ENCODE measurements at regions not wholly inside any gene's neighbourhood (a gene's known extent, or its start where the extent isn't known, plus 50 kb on each side); places are given as distances from the start of the nearest gene placed in this dataset.
A peak's percentile ranks its signal among the peaks of the same experiment; 100 is the strongest.

DNA sequence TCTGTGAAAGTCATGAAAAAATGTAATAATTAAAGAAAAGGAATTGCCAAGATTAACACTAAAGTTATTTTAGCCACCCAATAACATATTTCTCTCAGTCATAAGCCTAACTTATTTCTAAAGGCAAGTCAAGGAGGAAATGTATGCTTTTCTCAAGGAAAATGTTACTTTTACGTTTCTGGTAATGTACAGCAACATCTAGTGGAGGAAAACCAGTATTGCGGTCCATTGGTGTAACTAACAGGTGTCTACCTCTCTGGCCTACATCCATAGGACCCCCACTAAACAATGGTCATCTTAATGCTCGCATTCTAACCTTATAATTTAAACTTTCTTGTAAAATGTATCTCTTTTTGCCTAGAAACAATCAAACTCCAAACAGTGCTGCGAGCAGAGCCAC lies 437.5 kb downstream of the KIF20B start:
- DNase-seq: peak; percentile 45
- in situ Hi-C loops (cut with HindIII; ENCODE audit: low pct_ligation_motif_present, low pct_unique_long_range_greater_than_20kb, low sequenced_read_pairs): no loop called here

DNA sequence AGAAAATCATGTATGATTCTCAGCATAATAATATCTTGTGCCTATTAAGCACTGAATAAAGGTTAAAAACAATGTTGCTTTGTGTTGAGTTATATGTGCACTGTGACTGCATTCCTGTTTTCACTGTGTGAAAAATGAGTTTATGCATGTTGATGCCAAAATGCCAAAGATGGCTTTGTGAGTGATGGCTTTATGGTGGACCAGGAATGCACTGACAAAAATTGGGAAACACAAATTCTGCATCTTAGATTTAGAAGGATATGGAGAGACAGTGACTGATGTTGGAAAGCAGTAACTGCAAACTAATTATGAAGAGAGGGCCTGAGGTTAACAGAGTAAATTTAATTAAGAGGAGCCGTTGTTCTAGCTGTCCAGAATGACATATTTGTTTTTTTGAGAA lies 440.4 kb downstream of the KIF20B start:
- DNase-seq: no peak
- in situ Hi-C loops (cut with HindIII; ENCODE audit: low pct_ligation_motif_present, low pct_unique_long_range_greater_than_20kb, low sequenced_read_pairs): no loop called here

DNA sequence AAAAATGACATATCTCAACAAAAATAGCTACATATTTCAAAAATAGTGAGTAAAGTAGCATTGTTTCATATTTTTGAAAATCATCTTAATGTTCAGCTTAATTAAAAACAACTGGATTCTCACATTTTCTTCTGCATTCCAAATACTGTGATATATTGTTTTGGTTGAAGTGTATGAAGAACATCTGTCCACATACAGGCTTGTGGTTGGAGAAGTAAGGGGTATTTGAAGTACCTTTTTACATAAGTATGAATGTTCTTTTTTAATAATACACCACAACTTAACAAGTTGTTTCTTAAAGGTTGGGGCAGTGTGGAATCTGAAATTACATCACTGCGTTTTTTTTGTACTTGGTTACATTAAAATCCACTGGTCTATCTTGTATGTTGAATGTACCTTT lies 442.5 kb downstream of the KIF20B start:
- DNase-seq: no peak
- in situ Hi-C loops (cut with HindIII; ENCODE audit: low pct_ligation_motif_present, low pct_unique_long_range_greater_than_20kb, low sequenced_read_pairs): no loop called here

DNA sequence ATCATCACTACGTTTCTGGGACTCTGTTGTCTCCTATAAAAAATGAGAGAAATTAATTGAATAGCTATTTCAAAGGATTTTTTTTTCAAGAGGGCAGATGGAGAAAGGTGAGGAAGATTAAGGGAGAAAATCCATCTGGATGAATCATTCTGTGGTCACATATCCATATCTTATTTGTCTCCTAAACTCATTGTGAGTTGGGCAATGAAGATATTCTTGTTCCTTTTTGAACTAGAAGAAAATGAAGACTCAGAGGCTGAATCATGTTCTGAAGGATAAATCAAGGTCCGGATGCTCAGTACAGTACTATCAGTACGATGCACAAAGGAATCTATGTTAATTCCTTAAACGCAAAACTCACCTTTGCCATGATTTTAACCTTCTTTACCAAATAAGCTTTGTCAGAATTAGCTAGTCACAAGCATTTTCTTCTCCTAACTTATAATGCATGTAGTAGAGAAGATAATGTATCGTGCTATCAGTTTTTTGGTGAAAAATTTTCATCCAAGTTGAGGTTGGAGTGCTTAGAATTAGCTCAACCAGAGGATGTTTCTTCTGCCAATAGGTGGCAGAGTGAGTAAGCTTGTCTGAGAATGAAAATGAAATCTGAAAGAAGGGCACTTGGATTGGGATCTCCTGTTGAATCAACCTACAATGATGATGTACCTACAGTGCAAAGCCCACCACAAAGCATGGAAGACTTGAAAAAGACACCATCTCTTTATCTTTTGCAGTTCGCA lies 446.9 kb downstream of the KIF20B start:
- in situ Hi-C loops (cut with HindIII; ENCODE audit: low pct_ligation_motif_present, low pct_unique_long_range_greater_than_20kb, low sequenced_read_pairs): no loop called here
- peak; percentile 41 for DNase-seq

DNA sequence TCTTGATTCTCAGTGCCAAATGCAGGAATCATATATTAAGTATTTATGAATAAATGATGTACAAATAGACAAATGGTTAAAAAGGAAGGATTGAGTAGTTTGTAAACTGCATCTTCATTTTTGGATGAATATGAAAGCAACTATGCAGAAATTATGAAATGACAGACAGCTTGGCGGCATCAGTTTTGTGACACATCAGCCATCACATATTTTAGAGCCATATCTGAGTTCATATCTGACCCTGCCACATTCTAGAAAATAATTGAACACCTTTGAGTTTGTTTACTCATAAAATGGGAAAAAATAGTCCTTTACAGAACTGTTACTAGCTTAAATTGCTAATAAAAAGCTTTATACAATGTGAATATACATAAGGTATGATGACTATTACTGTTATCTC lies 448.2 kb downstream of the KIF20B start:
- in situ Hi-C loops (cut with HindIII; ENCODE audit: low pct_ligation_motif_present, low pct_unique_long_range_greater_than_20kb, low sequenced_read_pairs): no loop called here
- DNase-seq: no peak

DNA sequence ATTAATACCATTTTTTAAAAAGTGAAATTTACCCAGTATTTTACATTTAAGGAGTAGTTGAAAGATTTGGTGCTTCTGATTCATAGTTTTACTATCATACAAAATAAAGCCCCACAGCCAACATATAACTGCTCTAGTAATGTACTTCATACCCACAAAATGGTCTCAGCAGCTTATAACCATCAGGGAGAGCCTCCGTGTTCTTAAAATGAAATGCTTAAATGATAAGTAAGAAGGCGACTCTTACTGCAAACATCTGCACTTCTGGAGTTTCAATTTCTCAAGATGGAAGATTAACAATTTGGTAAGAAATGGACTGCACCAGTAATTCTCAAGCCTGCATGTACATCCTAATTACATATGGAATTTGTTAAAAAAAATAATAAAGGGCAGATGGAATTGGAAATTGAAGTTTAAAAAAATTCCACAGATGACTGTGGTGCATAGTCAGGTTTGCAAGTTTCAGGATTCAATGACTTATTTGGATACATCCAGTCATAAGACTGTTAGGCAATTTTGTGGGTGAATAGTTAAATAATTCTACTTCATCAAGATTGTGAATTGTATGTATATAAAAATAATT lies 461.0 kb downstream of the KIF20B start:
- DNase-seq: no peak
- in situ Hi-C loops (cut with HindIII; ENCODE audit: low pct_ligation_motif_present, low pct_unique_long_range_greater_than_20kb, low sequenced_read_pairs): no loop called here

DNA sequence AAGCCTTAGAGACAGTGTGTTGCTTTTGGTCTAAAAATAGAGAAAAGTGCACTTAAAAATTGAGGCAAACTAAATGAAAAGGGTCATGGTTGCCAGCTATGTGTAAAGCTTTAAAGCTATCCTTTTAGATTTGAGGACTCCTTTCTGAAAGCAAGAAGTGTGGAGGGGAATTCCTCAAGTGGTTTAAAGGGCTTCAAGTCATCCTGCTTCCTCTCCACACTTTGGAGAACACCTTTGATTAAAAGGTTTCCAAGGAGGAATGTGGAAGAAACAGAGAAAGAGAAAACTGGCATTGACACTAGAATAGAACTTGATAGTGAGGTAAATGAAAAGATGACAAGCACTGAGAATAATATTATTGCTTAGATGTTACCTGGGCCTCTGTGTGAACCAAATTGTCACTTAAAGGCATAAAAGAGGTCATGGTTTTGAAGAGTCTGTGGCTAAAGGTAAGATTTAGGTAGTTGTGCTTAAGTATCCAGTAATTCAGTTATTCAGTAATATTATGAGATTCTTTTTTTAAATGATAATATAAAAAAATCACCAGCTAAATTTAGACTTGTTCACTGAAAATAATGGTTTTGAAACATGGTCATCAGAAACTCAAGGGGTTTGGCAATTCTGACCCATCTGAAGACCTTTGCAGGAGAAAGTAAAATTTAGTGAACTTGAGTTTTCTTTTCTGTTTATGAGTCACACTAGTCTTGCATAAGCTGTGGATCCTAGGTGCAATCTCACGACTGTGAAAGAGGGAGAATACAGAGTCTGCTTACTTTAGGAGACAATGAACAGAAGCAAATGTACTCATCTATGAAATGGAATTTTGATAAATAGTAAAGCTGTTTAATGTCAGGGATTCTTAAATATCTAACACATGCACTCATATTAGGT lies 466.0 kb downstream of the KIF20B start:
- DNase-seq: no peak
- in situ Hi-C loops (cut with HindIII; ENCODE audit: low pct_ligation_motif_present, low pct_unique_long_range_greater_than_20kb, low sequenced_read_pairs): no loop called here

DNA sequence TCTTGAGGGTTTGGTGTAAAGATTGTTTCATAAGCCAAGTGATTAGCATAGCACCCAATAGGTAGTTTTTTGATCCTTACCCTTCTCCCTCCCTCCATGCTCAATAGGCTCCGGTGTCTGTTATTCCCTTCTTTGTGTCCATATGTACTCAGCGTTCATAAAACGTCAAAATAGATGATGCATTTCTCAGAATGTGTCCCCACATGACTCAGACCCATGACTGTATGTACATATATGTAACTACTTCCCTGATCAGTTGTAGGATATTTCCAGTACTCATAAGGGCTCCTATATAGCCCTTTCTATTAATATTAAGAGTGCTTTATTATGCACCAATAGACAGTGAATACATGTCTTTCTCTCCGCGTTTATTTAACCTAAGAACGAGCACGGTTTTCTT lies 466.9 kb downstream of the KIF20B start:
- in situ Hi-C loops (cut with HindIII; ENCODE audit: low pct_ligation_motif_present, low pct_unique_long_range_greater_than_20kb, low sequenced_read_pairs): no loop called here
- no peak for DNase-seq

DNA sequence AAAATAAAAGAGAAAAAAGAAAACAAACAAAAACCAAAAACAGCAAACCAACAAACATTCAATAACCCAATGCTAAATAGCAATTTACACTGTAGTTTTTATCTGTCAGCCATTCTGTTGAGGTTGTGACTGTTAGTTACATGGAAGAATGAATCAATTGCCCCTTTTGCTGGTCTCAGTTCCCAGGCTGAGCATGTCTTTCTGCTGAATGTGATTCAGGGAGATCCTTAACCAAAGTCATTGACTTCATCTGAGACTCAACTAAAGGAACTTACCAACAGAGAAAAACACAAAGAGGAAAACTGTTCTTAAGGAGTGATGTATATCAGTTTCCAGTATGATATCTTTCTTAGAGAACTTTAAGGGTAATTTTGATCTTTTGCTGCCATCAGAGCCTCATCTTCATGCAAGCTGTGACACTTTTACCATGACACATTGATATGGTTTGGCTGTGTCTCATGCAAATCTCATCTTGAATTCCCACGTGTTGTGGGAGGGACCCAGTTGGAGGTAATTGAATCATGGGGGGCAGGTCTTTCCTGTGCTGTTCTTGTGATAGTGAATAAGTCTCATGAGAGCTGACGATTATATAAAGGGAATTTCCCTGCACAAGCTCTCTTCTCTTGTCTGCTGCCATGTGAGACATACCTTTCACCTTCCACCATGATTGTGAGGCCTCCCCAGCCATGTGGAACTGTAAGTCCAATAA lies 469.8 kb downstream of the KIF20B start:
- in situ Hi-C loops (cut with HindIII; ENCODE audit: low pct_ligation_motif_present, low pct_unique_long_range_greater_than_20kb, low sequenced_read_pairs): no loop called here
- no peak for DNase-seq

DNA sequence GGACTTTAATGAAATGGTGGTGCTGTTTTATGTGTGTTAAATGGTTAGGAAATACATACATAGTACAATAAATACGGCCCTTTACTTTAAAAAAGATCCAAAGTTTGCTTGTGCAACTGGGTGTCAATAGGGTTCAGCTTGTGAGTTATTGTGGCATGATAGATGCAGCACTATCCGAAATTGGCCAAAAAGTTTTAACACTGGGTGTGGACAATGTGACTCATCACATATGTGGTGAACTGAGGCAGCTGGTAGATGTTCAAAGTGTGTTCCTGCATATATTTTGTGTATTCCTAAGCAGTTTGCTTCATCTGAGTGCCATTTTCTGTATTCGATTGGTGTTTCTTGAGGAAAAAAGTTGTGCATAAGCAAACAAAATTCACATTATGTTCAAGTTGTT lies 473.1 kb downstream of the KIF20B start:
- DNase-seq: no peak
- in situ Hi-C loops (cut with HindIII; ENCODE audit: low pct_ligation_motif_present, low pct_unique_long_range_greater_than_20kb, low sequenced_read_pairs): no loop called here

DNA sequence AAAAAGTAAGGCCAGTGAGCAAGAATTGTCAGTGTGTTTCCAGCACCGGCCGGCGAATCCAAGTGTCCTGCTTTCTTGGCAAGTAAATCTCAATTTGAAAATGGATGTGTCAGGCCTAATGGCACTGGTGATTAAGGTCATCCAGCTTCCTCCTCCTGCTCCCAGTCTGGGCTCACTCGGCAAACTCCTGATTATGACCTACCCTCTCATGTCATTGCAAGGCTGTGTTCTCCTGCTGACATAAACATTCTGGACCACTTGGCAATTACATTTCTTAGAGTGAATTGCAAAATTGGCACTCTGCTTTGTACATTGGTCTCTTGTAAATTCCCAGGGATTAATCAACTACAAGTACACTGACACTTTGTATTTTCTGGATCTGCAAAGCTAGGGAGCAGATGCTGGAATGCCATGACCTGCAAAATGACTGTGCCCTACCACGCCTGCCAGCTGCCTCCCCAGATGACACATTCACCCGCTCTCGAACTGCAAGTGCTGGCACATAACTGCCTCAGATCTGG lies 473.8 kb downstream of the KIF20B start:
- DNase-seq: no peak
- in situ Hi-C loops (cut with HindIII; ENCODE audit: low pct_ligation_motif_present, low pct_unique_long_range_greater_than_20kb, low sequenced_read_pairs): no loop called here

DNA sequence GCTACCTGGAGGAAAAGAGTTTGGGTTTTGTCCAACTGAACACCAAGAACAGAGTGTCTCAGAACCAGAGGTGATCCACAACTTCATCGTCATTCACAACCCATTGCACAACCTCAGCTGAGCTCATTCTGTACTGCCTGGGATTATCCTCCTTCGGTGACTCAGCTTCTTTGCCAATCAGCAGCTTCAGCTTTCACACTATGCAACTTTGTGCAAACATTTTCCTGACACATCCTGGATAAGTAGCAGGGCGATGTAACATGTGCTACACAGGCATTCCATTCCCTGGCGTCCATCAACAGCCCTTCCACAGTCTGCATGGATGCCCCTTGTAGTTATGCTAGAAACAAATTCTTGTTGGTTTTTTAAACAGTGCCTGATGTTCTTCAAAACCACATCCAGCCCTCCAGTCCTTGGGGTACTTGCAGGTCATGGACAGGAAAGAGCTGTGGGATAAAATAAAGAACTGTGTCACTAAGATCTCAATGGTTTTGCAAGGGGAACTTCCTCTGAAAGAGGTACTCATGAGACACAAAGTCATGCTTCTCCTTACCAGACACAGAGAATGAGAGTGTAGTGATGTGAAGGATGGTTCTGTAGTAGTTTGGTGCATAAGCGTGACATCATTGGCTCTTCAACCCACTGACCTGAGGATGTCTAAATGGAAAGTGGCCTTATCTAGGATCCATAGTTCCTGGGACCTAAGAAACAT lies 478.5 kb downstream of the KIF20B start:
- in situ Hi-C loops (cut with HindIII; ENCODE audit: low pct_ligation_motif_present, low pct_unique_long_range_greater_than_20kb, low sequenced_read_pairs): no loop called here
- DNase-seq: no peak

DNA sequence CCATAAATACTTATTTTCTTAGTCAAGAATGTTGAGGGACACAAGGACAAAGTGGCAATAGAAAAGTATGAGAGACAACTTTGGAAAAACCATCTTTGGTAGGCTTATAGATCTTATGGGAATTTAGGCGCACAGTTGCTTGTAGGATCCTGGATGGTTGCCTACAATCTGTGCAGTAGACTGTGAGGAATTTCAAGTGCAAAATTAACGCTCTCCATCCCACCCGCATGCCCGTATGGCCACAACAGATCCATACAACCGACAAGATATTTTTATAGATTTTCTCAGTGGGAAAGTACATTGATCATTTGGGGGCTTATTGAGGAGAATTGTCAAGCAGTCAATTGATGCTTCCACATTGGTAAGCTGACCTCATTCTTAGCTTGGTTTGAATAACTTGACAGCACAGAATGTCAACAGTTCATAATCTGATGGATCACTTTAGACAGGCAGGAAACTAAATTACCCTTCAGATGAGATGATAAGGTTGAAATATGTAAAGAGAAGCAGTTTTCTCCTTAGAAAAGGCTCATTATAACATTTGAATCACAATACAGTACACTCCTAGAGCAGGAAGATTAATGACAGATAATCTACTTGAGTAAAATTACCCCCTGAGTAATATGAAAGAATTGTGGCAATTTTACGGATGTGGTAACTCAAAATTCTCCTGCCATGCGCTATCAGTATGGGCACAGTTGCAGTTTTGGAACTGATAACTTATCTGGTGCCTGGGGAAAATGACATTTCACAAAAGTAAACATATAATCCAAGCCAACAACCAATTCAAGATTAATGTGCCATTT lies 479.7 kb downstream of the KIF20B start:
- in situ Hi-C loops (cut with HindIII; ENCODE audit: low pct_ligation_motif_present, low pct_unique_long_range_greater_than_20kb, low sequenced_read_pairs): no loop called here
- DNase-seq: no peak

DNA sequence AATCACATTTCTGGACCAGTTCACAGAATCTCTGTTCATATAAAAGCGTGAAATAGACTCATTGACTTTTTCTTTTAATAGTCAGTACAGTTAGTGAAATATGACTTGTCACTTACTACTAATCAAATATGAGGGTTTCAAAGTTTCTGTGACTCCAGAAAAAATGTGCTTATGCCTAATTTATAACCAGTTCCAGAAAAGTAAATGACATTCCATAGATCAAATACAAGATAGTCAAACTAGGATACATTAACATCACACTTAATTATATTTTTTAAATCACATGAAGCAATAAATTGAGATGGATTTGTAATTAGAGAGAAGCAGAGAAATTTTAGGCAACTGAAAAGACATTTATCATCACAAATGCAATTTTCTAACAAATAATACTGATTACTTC lies 491.4 kb downstream of the KIF20B start:
- no peak for DNase-seq
- in situ Hi-C loops (cut with HindIII; ENCODE audit: low pct_ligation_motif_present, low pct_unique_long_range_greater_than_20kb, low sequenced_read_pairs): no loop called here

DNA sequence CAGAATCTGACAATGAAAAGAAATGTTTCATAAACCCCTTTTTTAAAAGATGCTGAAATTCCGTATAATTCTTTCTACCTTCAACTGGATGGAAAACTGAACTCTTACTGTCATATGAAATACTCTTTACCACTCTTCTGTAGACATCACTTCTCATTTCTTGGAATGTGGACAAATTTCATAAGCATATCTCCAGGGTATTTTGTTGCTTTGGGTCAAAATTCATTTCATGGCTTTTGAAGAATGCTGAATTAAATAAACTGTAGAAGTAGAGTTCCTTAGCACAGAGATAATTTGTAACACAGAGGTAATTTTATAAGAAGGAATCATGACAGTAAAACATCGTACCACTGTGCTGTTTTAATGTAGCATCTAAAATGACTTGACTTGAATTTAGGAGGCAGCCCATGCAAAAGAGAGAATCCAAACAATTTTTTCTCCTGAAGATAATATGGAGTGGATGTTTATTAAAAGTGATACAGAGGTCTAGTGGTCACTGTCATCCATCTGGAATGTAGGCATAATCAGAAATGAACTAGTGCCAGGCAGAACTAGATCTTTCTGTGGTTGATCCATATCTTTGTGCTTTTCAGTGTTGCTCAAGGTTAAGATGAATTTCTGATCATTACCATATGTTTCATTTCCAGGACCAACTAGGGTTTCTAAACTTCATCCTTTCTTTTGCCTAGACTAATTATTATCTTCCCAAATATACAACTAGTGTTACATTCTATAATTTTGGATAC lies 492.0 kb downstream of the KIF20B start:
- DNase-seq: no peak
- in situ Hi-C loops (cut with HindIII; ENCODE audit: low pct_ligation_motif_present, low pct_unique_long_range_greater_than_20kb, low sequenced_read_pairs): no loop called here

DNA sequence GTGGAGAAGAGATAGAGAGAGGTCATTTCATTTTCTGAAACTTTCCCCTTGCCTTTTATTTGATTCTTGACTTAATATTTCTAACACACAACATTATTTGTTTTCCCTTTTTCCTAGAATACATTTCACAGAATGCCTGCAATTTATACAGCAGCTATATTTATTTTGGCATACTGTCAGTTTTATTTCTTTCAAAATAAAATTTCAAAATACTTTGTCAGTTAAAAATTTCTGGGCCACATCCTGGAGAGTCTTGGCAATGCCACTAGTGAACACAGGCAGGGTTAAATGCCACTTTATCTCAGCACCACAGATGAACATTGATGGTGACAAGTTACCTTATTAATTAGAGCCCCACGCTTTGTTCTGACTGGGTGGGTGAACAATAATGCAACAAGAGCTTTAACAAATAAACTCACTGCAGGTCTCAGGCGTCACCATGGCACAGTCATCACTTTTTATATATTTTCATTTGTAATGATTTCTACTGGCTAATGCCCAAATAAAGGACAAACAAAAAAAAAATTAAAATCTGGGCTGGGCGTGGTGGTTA lies 494.0 kb downstream of the KIF20B start:
- in situ Hi-C loops (cut with HindIII; ENCODE audit: low pct_ligation_motif_present, low pct_unique_long_range_greater_than_20kb, low sequenced_read_pairs): no loop called here
- no peak for DNase-seq

DNA sequence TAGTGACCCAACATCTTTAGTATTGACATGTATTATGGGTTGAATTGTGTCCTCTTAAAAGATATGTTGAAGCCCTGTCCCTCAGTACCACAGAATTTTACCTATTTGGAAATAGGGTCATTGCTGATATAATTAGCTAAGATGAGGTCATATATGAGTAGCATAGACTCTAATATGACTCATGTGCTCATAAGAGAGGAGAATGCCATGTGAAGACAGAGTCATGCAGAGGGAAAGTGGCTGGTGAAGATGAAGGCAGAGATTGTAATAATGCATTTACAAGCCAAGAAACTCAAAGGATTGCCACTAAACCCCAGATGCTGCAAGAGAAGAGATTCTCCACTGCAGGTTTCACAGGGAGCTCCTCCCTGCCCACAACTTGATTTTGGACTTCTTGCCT lies 496.4 kb downstream of the KIF20B start:
- in situ Hi-C loops (cut with HindIII; ENCODE audit: low pct_ligation_motif_present, low pct_unique_long_range_greater_than_20kb, low sequenced_read_pairs): no loop called here
- no peak for DNase-seq
